Calu3 (cell line): ENCODE measurements at regions not wholly inside any gene's neighbourhood (a gene's known extent, or its start where the extent isn't known, plus 50 kb on each side); places are given as distances from the start of the nearest gene placed in this dataset.

Experiments used
- BruUV-seq: library from RNA; stranded (reverse); fragments of 400-500 nt; replicated peaks from 2 replicates; lab custom pipeline; 2021; lab: Mats Ljungman, UMichigan
- CTCF ChIA-PET: fragments of 300-600 bp; sonication (Branson Sonifier 250); formaldehyde crosslinking; loops from one replicate; lab custom pipeline; 2022; ENCODE audit warnings: antibody characterized with exemption; lab: Charles Lee
- DNase-seq: peaks from one replicate; pipeline ENCODE4 v3.0.0; 2022
- H3K27ac Mint-ChIP-seq: one replicate; pipeline ENCODE4 v1.8.0; 2022; ENCODE audit warnings: mixed read lengths; ENCODE audit not compliant: unreplicated experiment
- H3K27me3 Mint-ChIP-seq: one replicate; pipeline ENCODE4 v1.8.0; 2022; ENCODE audit warnings: mixed read lengths; ENCODE audit not compliant: unreplicated experiment
- H3K36me3 Mint-ChIP-seq: one replicate; pipeline ENCODE4 v1.8.0; 2022; ENCODE audit warnings: mild to moderate bottlenecking, moderate library complexity, mixed read lengths; ENCODE audit not compliant: insufficient read depth, unreplicated experiment
- H3K4me1 Mint-ChIP-seq: one replicate; pipeline ENCODE4 v1.8.0; 2022; ENCODE audit warnings: mild to moderate bottlenecking, low read depth, mixed read lengths; ENCODE audit not compliant: unreplicated experiment
- H3K4me3 Mint-ChIP-seq: one replicate; pipeline ENCODE4 v1.8.0; 2022; ENCODE audit warnings: mild to moderate bottlenecking, low read depth, moderate library complexity, mixed read lengths; ENCODE audit not compliant: unreplicated experiment
- H3K9me3 Mint-ChIP-seq: one replicate; pipeline ENCODE4 v1.8.0; 2022; ENCODE audit warnings: low read depth, mixed read lengths; ENCODE audit not compliant: unreplicated experiment
- intact Hi-C: fragments of 100-400 bp; cut with micrococcal nuclease; formaldehyde crosslinking; loops from one replicate; pipeline ENCODE4 v1.10.0; 2022; ENCODE audit not compliant: unreplicated experiment
- TF ChIP-seq, protein P1 (sequence below): fragments of 200-600 bp; IDR thresholded peaks from one replicate; pipeline ENCODE4 v1.8.0; 2022; ENCODE audit warnings: antibody characterized with exemption; ENCODE audit not compliant: unreplicated experiment

DNA sequence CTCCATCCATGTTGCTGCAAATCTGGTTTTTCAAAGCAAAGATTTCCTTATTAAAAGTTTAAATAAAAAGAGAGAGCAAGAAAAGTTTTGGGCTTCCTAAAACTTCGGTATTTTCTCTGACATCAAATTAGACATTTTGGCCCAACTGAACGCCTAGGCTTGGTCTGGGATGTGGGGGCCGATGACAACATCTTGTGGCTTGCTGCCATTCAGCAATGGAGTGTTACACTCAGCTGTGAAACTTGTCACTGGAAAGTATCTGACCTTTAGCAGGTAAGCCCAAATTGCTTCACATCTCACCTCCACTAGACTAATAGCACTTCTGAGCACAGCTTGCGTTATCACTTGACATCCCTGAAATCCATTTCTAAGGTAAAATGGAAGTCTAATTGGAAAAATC lies 320.6 kb downstream of the GATA3 start:
- DNase-seq = no peak
- CTCF ChIA-PET = interaction anchor here (1.1 kb wide), 1 partner anchor 9 kb away, joined by 5 read pairs; no protein-coding TSS in a partner anchor
- no peak overlapping the region for H3K4me3 Mint-ChIP-seq
- BruUV-seq = no TSS peak
- intact Hi-C loops = no loop called here
- no peaks in the 10 kb centered on the region for H3K27me3 Mint-ChIP-seq
- H3K9me3 Mint-ChIP-seq = no peaks in the 10 kb centered on the region
- TF ChIP-seq, protein P1, sequence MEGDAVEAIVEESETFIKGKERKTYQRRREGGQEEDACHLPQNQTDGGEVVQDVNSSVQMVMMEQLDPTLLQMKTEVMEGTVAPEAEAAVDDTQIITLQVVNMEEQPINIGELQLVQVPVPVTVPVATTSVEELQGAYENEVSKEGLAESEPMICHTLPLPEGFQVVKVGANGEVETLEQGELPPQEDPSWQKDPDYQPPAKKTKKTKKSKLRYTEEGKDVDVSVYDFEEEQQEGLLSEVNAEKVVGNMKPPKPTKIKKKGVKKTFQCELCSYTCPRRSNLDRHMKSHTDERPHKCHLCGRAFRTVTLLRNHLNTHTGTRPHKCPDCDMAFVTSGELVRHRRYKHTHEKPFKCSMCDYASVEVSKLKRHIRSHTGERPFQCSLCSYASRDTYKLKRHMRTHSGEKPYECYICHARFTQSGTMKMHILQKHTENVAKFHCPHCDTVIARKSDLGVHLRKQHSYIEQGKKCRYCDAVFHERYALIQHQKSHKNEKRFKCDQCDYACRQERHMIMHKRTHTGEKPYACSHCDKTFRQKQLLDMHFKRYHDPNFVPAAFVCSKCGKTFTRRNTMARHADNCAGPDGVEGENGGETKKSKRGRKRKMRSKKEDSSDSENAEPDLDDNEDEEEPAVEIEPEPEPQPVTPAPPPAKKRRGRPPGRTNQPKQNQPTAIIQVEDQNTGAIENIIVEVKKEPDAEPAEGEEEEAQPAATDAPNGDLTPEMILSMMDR = no peak
- peaks cover 14% of the 10 kb centered on the region for H3K4me1 Mint-ChIP-seq
- no peak overlapping the region for H3K27ac Mint-ChIP-seq
- H3K36me3 Mint-ChIP-seq = no peaks in the 10 kb centered on the region

- no peak overlapping the region for H3K27ac Mint-ChIP-seq
- CTCF ChIA-PET = no interaction called here
- H3K27me3 Mint-ChIP-seq = no peaks in the 10 kb centered on the region
- TF ChIP-seq, protein P1 = no peak
- peaks cover 13% of the 10 kb centered on the region for H3K4me1 Mint-ChIP-seq
- intact Hi-C loops = no loop called here
- H3K9me3 Mint-ChIP-seq = no peaks in the 10 kb centered on the region
- H3K36me3 Mint-ChIP-seq = no peaks in the 10 kb centered on the region
- H3K4me3 Mint-ChIP-seq = no peak overlapping the region
- no peak for DNase-seq
- BruUV-seq = no TSS peak
Measured at GRCh38 chr10:8378198-8378983, 323.9 kb downstream of the GATA3 start.

DNA sequence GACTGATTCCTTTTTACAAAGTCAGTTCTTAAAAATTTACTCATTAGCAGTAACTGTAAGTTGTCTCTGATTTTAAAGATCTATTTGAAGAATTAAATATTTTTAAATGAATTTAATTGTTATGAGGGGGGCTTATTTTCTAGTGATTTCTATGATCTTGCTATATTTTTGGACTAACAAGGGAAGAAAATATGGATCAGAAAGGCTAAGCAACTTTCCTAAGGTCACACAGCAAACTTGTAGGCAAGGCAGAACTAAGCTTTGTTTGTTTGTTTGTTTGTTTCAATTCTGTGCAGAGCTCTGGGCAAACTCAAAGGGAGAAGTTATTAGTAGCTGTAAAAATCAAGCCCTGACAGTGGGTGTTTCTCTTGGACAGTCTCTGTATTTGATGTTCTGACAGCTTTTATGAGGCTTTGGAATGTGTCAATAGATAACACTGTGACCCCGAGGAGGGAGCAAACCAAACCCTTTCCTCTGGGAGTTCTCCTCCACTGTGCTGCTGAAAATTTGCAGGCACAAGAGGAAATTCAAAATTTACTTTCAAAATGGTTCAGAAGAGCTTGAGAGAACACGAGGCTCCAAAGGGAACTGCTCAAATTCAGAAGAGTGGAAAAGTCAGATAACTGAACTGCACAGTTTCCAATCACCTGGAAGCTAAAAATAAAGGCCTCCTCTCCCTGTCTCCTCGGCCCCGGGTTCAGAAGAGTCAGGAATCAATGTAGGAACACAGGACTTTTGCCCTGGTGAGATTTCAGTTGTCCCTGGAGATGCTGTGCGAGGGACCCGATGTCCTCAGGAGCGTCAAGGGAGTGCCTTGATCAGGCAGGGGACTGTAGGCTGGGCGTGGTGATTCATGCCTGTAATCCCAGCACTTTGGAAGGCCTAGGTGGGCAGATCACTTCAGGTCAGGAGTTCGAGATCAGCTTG lies 325.7 kb downstream of the GATA3 start:
- no peaks in the 10 kb centered on the region for H3K27me3 Mint-ChIP-seq
- no TSS peak for BruUV-seq
- TF ChIP-seq, protein P1 = no peak
- DNase-seq = no peak
- CTCF ChIA-PET = interaction anchor here (1.4 kb wide), 1 partner anchor 14 kb away, joined by 5 read pairs; no protein-coding TSS in a partner anchor
- H3K36me3 Mint-ChIP-seq = no peaks in the 10 kb centered on the region
- intact Hi-C loops = no loop called here
- H3K27ac Mint-ChIP-seq = no peak overlapping the region
- no peaks in the 10 kb centered on the region for H3K9me3 Mint-ChIP-seq
- no peak overlapping the region for H3K4me3 Mint-ChIP-seq
- peaks cover 13% of the 10 kb centered on the region for H3K4me1 Mint-ChIP-seq

GRCh38 chr10:8380833-8381496 lies 326.5 kb downstream of the GATA3 start:
- intact Hi-C loops = no loop called here
- Mint-ChIP-seq H3K27ac (no peak overlapping the region), H3K4me1 (peaks cover 13% of the 10 kb centered on the region), H3K9me3 (no peaks in the 10 kb centered on the region), H3K36me3 (no peaks in the 10 kb centered on the region), H3K27me3 (no peaks in the 10 kb centered on the region), H3K4me3 (no peak overlapping the region)
- CTCF ChIA-PET = no interaction called here
- TF ChIP-seq, protein P1 = no peak
- no peak for DNase-seq
- no TSS peak for BruUV-seq
